GM12878 (cell line): ENCODE measurements at regions not wholly inside any gene's neighbourhood (a gene's known extent, or its start where the extent isn't known, plus 50 kb on each side); places are given as distances from the start of the nearest gene placed in this dataset.

Experiments used
- ATAC-seq: fragments of 200-7000 bp; cut with Tn5 transposase; 3 replicates; pipeline ENCODE4 v1.9.1; 2020; ENCODE audit warnings: mild to moderate bottlenecking, moderate library complexity
- BruUV-seq: library from RNA; stranded (reverse); fragments of 400-500 nt; replicated peaks from 2 replicates; lab custom pipeline; 2021; lab: Mats Ljungman, UMichigan
- CTCF ChIA-PET: fragments of 300-600 bp; sonication (Branson Sonifier 250); formaldehyde crosslinking; extraction: SDS; loops from one replicate; lab custom pipeline; 2021; ENCODE audit warnings: inconsistent platforms; lab: Yijun Ruan, JAX
- POLR2A ChIA-PET: fragments of 350-600 bp; formaldehyde crosslinking; extraction: SDS; loops from one replicate; lab custom pipeline; 2021; ENCODE audit warnings: inconsistent platforms; lab: Charles Lee
- RAD21 ChIA-PET: fragments of 300-600 bp; sonication (Branson Sonifier 250); formaldehyde crosslinking; loops from one replicate; lab custom pipeline; 2023; ENCODE audit warnings: antibody characterized with exemption; ENCODE audit not compliant: unreplicated experiment; lab: Charles Lee
- SMC1A ChIA-PET: fragments of 300-600 bp; sonication (Branson Sonifier 250); formaldehyde crosslinking; loops from one replicate; lab custom pipeline; 2023; ENCODE audit not compliant: unreplicated experiment, uncharacterized antibody; lab: Charles Lee
- DNase-seq: peaks from one replicate; pipeline ENCODE4 v3.0.0-alpha.2; 2011; ENCODE audit warnings: low read depth, low spot score
- FAIRE-seq: peaks from 3 replicates; lab custom pipeline; 2011; peaks lifted over from hg19 to GRCh38; lab: Jason Lieb, UNC
- H2AFZ ChIP-seq: 2 replicates; pipeline ENCODE4 v1.6.0; 2011; ENCODE audit warnings: low read depth, low read length, control low read depth; ENCODE audit not compliant: control insufficient read depth
- H3K27ac ChIP-seq: 2 replicates; pipeline ENCODE4 v1.5.1; 2011; ENCODE audit warnings: control low read depth; ENCODE audit not compliant: control insufficient read depth, insufficient read depth
- H3K27me3 ChIP-seq, 2 experiments: replicated peaks in 1 of 2; 2 replicates each; pipeline versions ENCODE4 v1.6.0 to v1.6.1; 2011; ENCODE audit warnings: low read length in 1 of 2; ENCODE audit not compliant: control insufficient read depth in 2 of 2, insufficient read depth in 2 of 2
- H3K36me3 ChIP-seq, 2 experiments: 2 replicates each; pipeline ENCODE4 v1.5.1; 2011; ENCODE audit warnings: low read length in 1 of 2; ENCODE audit not compliant: control insufficient read depth in 2 of 2, insufficient read depth in 2 of 2
- H3K4me1 ChIP-seq: 2 replicates; pipeline ENCODE4 v1.6.1; 2011; ENCODE audit warnings: mild to moderate bottlenecking, low read length, moderate library complexity, mixed read lengths; ENCODE audit not compliant: control insufficient read depth, insufficient read depth
- H3K4me2 ChIP-seq: 2 replicates; pipeline ENCODE4 v1.6.0; 2011; ENCODE audit warnings: control low read depth; ENCODE audit not compliant: control insufficient read depth, insufficient read depth
- H3K4me3 ChIP-seq: fragments of 200-600 bp; sonication (generic); 2 replicates; pipeline ENCODE4 v1.5.1; 2016
- H3K79me2 ChIP-seq: 2 replicates; pipeline ENCODE4 v1.6.0; 2011; ENCODE audit warnings: low read length; ENCODE audit not compliant: control insufficient read depth, insufficient read depth
- H3K9ac ChIP-seq: 2 replicates; pipeline ENCODE4 v1.8.0; 2011; ENCODE audit warnings: low read length, control low read depth, mixed read lengths; ENCODE audit not compliant: control insufficient read depth, insufficient read depth
- H3K9me3 ChIP-seq: replicated peaks from 3 replicates; pipeline ENCODE4 v1.5.1; 2011; ENCODE audit warnings: mild to moderate bottlenecking, low read length; ENCODE audit not compliant: control insufficient read depth, insufficient read depth
- H4K20me1 ChIP-seq: 2 replicates; pipeline ENCODE4 v1.6.0; 2011; ENCODE audit not compliant: control insufficient read depth, insufficient read depth
- CREB1 ChIP-seq: IDR thresholded peaks from 2 replicates; pipeline ENCODE4 v1.6.1; 2012; ENCODE audit warnings: low read depth, mild to moderate bottlenecking, inconsistent platforms
- CREM ChIP-seq: IDR thresholded peaks from 2 replicates; pipeline ENCODE4 v1.6.1; 2014; ENCODE audit warnings: antibody characterized with exemption, low read depth
- EZH2 ChIP-seq: IDR thresholded peaks from 2 replicates; pipeline ENCODE4 v1.6.1; 2012; ENCODE audit warnings: low read depth, mild to moderate bottlenecking, control low read depth, inconsistent platforms, low read length, borderline replicate concordance; ENCODE audit not compliant: control insufficient read depth
- HCFC1 ChIP-seq: fragments of 150-350 bp; IDR thresholded peaks from 2 replicates; pipeline ENCODE4 v1.6.1; 2014; ENCODE audit warnings: low read length
- MTA3 ChIP-seq: IDR thresholded peaks from 2 replicates; pipeline ENCODE4 v1.6.1; 2012; ENCODE audit warnings: low read length, inconsistent platforms, borderline replicate concordance
- NBN ChIP-seq: fragments of 450-650 bp; IDR thresholded peaks from 2 replicates; pipeline ENCODE4 v1.6.1; 2016
- STAT1 ChIP-seq: fragments of 450-650 bp; conservative IDR thresholded peaks from 2 replicates; pipeline ENCODE4 v1.6.1; 2014; ENCODE audit warnings: antibody characterized with exemption, mild to moderate bottlenecking
- TCF3 ChIP-seq: IDR thresholded peaks from 2 replicates; pipeline ENCODE4 v1.6.1; 2012; ENCODE audit warnings: low read depth, mild to moderate bottlenecking, low read length, borderline replicate concordance; ENCODE audit not compliant: insufficient read depth
- YY1 ChIP-seq: IDR thresholded peaks from 2 replicates; pipeline ENCODE4 v1.6.1; 2011; ENCODE audit warnings: low read depth, mild to moderate bottlenecking, low read length
- ZNF384 ChIP-seq: IDR thresholded peaks from 2 replicates; pipeline ENCODE4 v1.6.1; 2012; ENCODE audit warnings: low read depth, mild to moderate bottlenecking, low read length, improper control_type of control experiment, borderline replicate concordance
- in situ Hi-C: fragments of 300-500 bp; cut with MboI; formaldehyde crosslinking; loops from 9 replicates; pipeline ENCODE4 v1.14.3; 2018; ENCODE audit warnings: mixed read lengths
- intact Hi-C: fragments of 100-400 bp; cut with micrococcal nuclease; formaldehyde crosslinking; loops from one replicate; pipeline ENCODE4 v1.14.2; 2022; ENCODE audit not compliant: unreplicated experiment
- TF ChIP-seq, protein P1 (sequence below): fragments of 450-650 bp; IDR thresholded peaks from 2 replicates; pipeline ENCODE4 v1.6.1; 2017; ENCODE audit warnings: mild to moderate bottlenecking, moderate library complexity

- intact Hi-C loops (no loop called here), in situ Hi-C loops (no loop called here)
- no TSS peak for BruUV-seq
- Histone ChIP-seq H3K9ac (no peak overlapping the region), H3K4me1 (no peaks in the 10 kb centered on the region), H3K36me3 (no peaks in the 10 kb centered on the region; a peak in 1 of 4 replicates), H3K27me3 (no peaks in the 10 kb centered on the region), H3K9me3 (peaks cover 2% of the 10 kb centered on the region; the same call in 1 of the 3 replicates), H3K4me3 (no peak overlapping the region), H3K27ac (no peak overlapping the region), H4K20me1 (no peaks in the 10 kb centered on the region), H3K4me2 (no peak overlapping the region), H2AFZ (no peak overlapping the region), H3K79me2 (no peaks in the 10 kb centered on the region)
- ATAC-seq (no peak), FAIRE-seq (no peak), DNase-seq (no peak)
- CTCF ChIA-PET = interaction anchor here (0.8 to 1.1 kb wide), 2 partner anchors 14 to 40 kb away, joined by 3 to 4 read pairs; no protein-coding TSS in a partner anchor
- RAD21 ChIA-PET = no interaction called here
- SMC1A ChIA-PET = no interaction called here
- TF ChIP-seq MTA3 = no peak
- POLR2A ChIA-PET = no interaction called here
Observed at GRCh38 chr13:33891196-33891742, 73.3 kb downstream of the RFC3 start.

DNA sequence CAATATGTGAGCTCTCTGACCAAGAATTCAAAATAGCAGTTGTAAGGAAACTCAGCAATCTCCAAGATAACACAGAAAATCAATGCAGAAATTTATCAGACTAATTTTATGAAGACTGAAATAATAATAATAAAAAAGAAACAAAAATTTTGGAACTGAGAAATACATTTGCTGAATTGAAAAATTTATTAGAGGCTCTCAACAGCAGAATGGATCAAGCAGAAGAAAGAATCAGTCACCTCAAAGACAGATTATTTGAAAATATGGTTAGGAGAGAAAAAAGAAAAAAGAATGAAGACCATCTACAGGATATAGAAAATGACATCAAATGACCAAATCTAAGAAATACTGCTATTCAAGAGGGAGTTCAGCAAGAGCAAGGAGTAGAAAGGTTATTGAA is 75.6 kb downstream of the RFC3 start:
- Histone ChIP-seq H3K27ac (no peak overlapping the region), H3K4me3 (no peak overlapping the region), H3K4me2 (no peak overlapping the region), H3K27me3 (no peaks in the 10 kb centered on the region), H3K79me2 (no peaks in the 10 kb centered on the region), H3K36me3 (no peaks in the 10 kb centered on the region; a peak in 1 of 4 replicates), H2AFZ (no peak overlapping the region), H4K20me1 (no peaks in the 10 kb centered on the region), H3K4me1 (no peaks in the 10 kb centered on the region), H3K9me3 (peaks cover 2% of the 10 kb centered on the region; the same call in 1 of the 3 replicates), H3K9ac (no peak overlapping the region)
- SMC1A ChIA-PET = no interaction called here
- intact Hi-C loops (no loop called here), in situ Hi-C loops (no loop called here)
- ATAC-seq (no peak), DNase-seq (no peak), FAIRE-seq (no peak)
- no TSS peak for BruUV-seq
- TF ChIP-seq TCF3 = no peak
- no peak for TF ChIP-seq EZH2
- TF ChIP-seq ZNF384 = no peak
- no peak for TF ChIP-seq YY1
- no peak for TF ChIP-seq HCFC1
- TF ChIP-seq CREB1 = no peak
- no peak for TF ChIP-seq STAT1
- TF ChIP-seq, protein P1, sequence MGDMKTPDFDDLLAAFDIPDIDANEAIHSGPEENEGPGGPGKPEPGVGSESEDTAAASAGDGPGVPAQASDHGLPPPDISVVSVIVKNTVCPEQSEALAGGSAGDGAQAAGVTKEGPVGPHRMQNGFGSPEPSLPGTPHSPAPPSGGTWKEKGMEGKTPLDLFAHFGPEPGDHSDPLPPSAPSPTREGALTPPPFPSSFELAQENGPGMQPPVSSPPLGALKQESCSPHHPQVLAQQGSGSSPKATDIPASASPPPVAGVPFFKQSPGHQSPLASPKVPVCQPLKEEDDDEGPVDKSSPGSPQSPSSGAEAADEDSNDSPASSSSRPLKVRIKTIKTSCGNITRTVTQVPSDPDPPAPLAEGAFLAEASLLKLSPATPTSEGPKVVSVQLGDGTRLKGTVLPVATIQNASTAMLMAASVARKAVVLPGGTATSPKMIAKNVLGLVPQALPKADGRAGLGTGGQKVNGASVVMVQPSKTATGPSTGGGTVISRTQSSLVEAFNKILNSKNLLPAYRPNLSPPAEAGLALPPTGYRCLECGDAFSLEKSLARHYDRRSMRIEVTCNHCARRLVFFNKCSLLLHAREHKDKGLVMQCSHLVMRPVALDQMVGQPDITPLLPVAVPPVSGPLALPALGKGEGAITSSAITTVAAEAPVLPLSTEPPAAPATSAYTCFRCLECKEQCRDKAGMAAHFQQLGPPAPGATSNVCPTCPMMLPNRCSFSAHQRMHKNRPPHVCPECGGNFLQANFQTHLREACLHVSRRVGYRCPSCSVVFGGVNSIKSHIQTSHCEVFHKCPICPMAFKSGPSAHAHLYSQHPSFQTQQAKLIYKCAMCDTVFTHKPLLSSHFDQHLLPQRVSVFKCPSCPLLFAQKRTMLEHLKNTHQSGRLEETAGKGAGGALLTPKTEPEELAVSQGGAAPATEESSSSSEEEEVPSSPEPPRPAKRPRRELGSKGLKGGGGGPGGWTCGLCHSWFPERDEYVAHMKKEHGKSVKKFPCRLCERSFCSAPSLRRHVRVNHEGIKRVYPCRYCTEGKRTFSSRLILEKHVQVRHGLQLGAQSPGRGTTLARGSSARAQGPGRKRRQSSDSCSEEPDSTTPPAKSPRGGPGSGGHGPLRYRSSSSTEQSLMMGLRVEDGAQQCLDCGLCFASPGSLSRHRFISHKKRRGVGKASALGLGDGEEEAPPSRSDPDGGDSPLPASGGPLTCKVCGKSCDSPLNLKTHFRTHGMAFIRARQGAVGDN = no peak
- no peak for TF ChIP-seq NBN
- no peak for TF ChIP-seq CREM
- RAD21 ChIA-PET = no interaction called here
- CTCF ChIA-PET = no interaction called here
- POLR2A ChIA-PET = no interaction called here
